HFFc6 (cell line): ENCODE measurements at regions not wholly inside any gene's neighbourhood (a gene's known extent, or its start where the extent isn't known, plus 50 kb on each side); places are given as distances from the start of the nearest gene placed in this dataset.

Source experiments
- DNase-seq: peaks from one replicate; pipeline ENCODE4 v3.0.0-alpha.2; 2018
- H3K27ac Mint-ChIP-seq: 2 replicates; pipeline ENCODE4 v1.8.0; 2020; ENCODE audit warnings: mild to moderate bottlenecking, mixed read lengths
- H3K27me3 Mint-ChIP-seq: 2 replicates; pipeline ENCODE4 v1.8.0; 2021; ENCODE audit warnings: mild to moderate bottlenecking, moderate library complexity, mixed read lengths; ENCODE audit not compliant: insufficient read depth
- H3K36me3 Mint-ChIP-seq: 2 replicates; pipeline ENCODE4 v1.8.0; 2021; ENCODE audit warnings: low read depth, mixed read lengths
- H3K4me1 Mint-ChIP-seq: 2 replicates; pipeline ENCODE4 v1.8.0; 2020; ENCODE audit warnings: low read depth, mixed read lengths
- H3K4me3 Mint-ChIP-seq: 2 replicates; pipeline ENCODE4 v1.8.0; 2020; ENCODE audit warnings: mild to moderate bottlenecking, moderate library complexity, mixed read lengths
- H3K9me3 Mint-ChIP-seq: 2 replicates; pipeline ENCODE4 v1.8.0; 2020; ENCODE audit warnings: mild to moderate bottlenecking, mixed read lengths
- TF ChIP-seq, protein P1 (sequence below): fragments of 200-600 bp; sonication (generic); IDR thresholded peaks from 2 replicates; pipeline ENCODE4 v1.5.0; 2021; ENCODE audit warnings: antibody characterized with exemption, mild to moderate bottlenecking

GRCh38 chr7:41067576-41067975, 635.3 kb downstream of the INHBA start:
- no peak for DNase-seq
- Mint-ChIP-seq H3K27me3 (no peaks in the 10 kb centered on the region), H3K36me3 (no peaks in the 10 kb centered on the region)

DNA sequence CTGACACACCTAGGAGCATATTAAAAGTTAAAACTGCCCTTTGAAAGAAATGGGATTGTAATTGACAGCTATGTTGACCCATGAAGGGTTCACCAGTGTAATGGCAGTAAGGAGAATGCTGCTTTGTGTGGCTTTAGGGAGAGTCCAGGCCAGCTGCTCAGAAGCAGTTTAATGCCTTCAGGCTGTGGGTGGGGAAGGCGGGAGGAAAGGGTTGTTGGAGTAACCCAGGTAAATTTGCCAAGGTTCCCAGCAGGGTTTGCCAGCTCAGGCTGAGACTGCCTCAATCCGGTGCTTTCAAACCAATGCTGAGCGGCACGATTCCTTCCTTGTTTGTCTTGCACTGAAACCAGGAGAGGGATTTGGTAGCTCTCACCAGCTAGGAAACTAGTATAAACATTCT, 637.2 kb downstream of the INHBA start:
- H3K27ac Mint-ChIP-seq: no peak overlapping the region
- H3K4me1 Mint-ChIP-seq: no peaks in the 10 kb centered on the region; the same call in 1 of the 2 replicates
- no peak overlapping the region for H3K4me3 Mint-ChIP-seq
- H3K27me3 Mint-ChIP-seq: no peaks in the 10 kb centered on the region
- DNase-seq: no peak
- TF ChIP-seq, protein P1, sequence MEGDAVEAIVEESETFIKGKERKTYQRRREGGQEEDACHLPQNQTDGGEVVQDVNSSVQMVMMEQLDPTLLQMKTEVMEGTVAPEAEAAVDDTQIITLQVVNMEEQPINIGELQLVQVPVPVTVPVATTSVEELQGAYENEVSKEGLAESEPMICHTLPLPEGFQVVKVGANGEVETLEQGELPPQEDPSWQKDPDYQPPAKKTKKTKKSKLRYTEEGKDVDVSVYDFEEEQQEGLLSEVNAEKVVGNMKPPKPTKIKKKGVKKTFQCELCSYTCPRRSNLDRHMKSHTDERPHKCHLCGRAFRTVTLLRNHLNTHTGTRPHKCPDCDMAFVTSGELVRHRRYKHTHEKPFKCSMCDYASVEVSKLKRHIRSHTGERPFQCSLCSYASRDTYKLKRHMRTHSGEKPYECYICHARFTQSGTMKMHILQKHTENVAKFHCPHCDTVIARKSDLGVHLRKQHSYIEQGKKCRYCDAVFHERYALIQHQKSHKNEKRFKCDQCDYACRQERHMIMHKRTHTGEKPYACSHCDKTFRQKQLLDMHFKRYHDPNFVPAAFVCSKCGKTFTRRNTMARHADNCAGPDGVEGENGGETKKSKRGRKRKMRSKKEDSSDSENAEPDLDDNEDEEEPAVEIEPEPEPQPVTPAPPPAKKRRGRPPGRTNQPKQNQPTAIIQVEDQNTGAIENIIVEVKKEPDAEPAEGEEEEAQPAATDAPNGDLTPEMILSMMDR: no peak
- no peaks in the 10 kb centered on the region for H3K36me3 Mint-ChIP-seq
- no peaks in the 10 kb centered on the region for H3K9me3 Mint-ChIP-seq

More at GRCh38 chr7:41067576-41067975, 635.3 kb downstream of the INHBA start:
- no peaks in the 10 kb centered on the region; the same call in 1 of the 2 replicates for H3K4me1 Mint-ChIP-seq
- H3K4me3 Mint-ChIP-seq: no peak overlapping the region
- TF ChIP-seq, protein P1: no peak
- peaks cover 6% of the 10 kb centered on the region for H3K9me3 Mint-ChIP-seq
- H3K27ac Mint-ChIP-seq: no peak overlapping the region

GRCh38 chr7:41063116-41063515, 639.8 kb downstream of the INHBA start:
- H3K4me3 Mint-ChIP-seq: no peak overlapping the region
- H3K9me3 Mint-ChIP-seq: peaks cover 5% of the 10 kb centered on the region
- no peak overlapping the region for H3K27ac Mint-ChIP-seq
- H3K4me1 Mint-ChIP-seq: no peaks in the 10 kb centered on the region; the same call in 1 of the 2 replicates
- H3K27me3 Mint-ChIP-seq: peaks cover 2% of the 10 kb centered on the region; the same call in 1 of the 2 replicates
- peaks cover 3% of the 10 kb centered on the region; the same call in 1 of the 2 replicates for H3K36me3 Mint-ChIP-seq
- DNase-seq: no peak
- TF ChIP-seq, protein P1: no peak

- Mint-ChIP-seq H3K36me3 (peaks cover 19% of the 10 kb centered on the region; the same call in 1 of the 2 replicates), H3K9me3 (peaks cover 12% of the 10 kb centered on the region), H3K4me1 (no peaks in the 10 kb centered on the region), H3K4me3 (no peak overlapping the region), H3K27me3 (peaks cover 2% of the 10 kb centered on the region; the same call in 1 of the 2 replicates), H3K27ac (no peak overlapping the region)
- DNase-seq: no peak
- TF ChIP-seq, protein P1: no peak
Measured at GRCh38 chr7:41060796-41061195, 642.1 kb downstream of the INHBA start.

- Mint-ChIP-seq H3K9me3 (peaks cover 12% of the 10 kb centered on the region), H3K4me1 (peaks cover 2% of the 10 kb centered on the region), H3K4me3 (no peak overlapping the region), H3K36me3 (peaks cover 19% of the 10 kb centered on the region; the same call in 1 of the 2 replicates), H3K27me3 (peaks cover 2% of the 10 kb centered on the region; the same call in 1 of the 2 replicates), H3K27ac (no peak overlapping the region)
- no peak for DNase-seq
- TF ChIP-seq, protein P1: no peak
Measured at GRCh38 chr7:41059796-41060195, 643.1 kb downstream of the INHBA start.
